ENCODE measurements at regions not wholly inside any gene's neighbourhood (a gene's known extent, or its start where the extent isn't known, plus 50 kb on each side); places are given as distances from the start of the nearest gene placed in this dataset.

DNA sequence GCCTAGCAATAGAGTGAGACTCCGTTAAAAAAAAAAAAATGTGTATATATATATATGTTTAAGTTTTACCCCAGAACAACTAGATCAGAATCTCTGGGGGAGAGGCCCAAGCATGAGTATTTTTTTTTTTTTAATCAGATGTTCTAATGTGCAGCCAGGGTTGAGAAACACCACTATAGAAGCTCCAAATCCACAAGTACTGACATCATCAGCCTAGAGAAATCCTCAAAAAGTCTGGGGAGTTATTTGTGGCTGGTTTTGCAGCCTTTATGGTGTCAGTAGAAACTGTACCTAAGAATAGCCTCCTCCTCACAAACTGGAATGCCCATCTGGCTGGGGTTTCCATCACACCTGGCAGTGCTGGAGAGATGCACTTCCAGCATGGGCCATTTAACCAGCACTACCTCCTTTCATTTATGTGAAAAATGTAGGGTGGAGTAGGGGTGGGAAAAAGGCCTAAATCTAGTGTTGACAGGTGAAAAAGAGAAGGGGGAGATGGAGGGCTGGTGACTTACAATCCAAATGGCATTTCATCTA, 93.5 kb downstream of the CBLL2 start:
- no peak for TF ChIP-seq EZH2 (IDR thresholded peaks at IDR 0.05; ENCODE audit: low read depth)
- TF ChIP-seq, protein P1, sequence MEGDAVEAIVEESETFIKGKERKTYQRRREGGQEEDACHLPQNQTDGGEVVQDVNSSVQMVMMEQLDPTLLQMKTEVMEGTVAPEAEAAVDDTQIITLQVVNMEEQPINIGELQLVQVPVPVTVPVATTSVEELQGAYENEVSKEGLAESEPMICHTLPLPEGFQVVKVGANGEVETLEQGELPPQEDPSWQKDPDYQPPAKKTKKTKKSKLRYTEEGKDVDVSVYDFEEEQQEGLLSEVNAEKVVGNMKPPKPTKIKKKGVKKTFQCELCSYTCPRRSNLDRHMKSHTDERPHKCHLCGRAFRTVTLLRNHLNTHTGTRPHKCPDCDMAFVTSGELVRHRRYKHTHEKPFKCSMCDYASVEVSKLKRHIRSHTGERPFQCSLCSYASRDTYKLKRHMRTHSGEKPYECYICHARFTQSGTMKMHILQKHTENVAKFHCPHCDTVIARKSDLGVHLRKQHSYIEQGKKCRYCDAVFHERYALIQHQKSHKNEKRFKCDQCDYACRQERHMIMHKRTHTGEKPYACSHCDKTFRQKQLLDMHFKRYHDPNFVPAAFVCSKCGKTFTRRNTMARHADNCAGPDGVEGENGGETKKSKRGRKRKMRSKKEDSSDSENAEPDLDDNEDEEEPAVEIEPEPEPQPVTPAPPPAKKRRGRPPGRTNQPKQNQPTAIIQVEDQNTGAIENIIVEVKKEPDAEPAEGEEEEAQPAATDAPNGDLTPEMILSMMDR (conservative IDR thresholded peaks at IDR 0.05): no peak
